ENCODE measurements at regions not wholly inside any gene's neighbourhood (a gene's known extent, or its start where the extent isn't known, plus 50 kb on each side); places are given as distances from the start of the nearest gene placed in this dataset.

DNA sequence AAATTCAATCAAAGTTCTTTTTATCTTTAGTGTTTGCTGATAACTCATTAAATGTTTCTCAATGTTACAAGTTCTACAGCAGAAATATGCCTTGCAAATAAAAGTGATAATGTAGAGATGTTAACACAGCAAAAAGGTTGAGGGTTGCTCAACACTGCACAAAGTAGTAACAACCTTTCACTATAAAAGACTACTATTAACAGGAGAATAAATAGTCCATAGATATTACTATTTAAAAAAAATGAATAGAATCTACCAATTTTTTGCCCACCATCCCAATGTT is 378.1 kb downstream of the RBM43 start (continued):
- TF ChIP-seq, protein P1, sequence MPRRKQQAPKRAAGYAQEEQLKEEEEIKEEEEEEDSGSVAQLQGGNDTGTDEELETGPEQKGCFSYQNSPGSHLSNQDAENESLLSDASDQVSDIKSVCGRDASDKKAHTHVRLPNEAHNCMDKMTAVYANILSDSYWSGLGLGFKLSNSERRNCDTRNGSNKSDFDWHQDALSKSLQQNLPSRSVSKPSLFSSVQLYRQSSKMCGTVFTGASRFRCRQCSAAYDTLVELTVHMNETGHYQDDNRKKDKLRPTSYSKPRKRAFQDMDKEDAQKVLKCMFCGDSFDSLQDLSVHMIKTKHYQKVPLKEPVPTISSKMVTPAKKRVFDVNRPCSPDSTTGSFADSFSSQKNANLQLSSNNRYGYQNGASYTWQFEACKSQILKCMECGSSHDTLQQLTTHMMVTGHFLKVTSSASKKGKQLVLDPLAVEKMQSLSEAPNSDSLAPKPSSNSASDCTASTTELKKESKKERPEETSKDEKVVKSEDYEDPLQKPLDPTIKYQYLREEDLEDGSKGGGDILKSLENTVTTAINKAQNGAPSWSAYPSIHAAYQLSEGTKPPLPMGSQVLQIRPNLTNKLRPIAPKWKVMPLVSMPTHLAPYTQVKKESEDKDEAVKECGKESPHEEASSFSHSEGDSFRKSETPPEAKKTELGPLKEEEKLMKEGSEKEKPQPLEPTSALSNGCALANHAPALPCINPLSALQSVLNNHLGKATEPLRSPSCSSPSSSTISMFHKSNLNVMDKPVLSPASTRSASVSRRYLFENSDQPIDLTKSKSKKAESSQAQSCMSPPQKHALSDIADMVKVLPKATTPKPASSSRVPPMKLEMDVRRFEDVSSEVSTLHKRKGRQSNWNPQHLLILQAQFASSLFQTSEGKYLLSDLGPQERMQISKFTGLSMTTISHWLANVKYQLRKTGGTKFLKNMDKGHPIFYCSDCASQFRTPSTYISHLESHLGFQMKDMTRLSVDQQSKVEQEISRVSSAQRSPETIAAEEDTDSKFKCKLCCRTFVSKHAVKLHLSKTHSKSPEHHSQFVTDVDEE (CRISPR knock-in tag; IDR thresholded peaks at IDR 0.05): no peak
- TF ChIP-seq ZNF565 (CRISPR knock-in tag; conservative IDR thresholded peaks at IDR 0.05; ENCODE audit: low read depth) (no peak), ZC3H10 (CRISPR knock-in tag; IDR thresholded peaks at IDR 0.05) (no peak), ISL1 (CRISPR knock-in tag; IDR thresholded peaks at IDR 0.05) (no peak), GLIS3 (CRISPR knock-in tag; IDR thresholded peaks at IDR 0.05) (no peak)

GRCh38 chr2:150882751-150883612 is 378.7 kb downstream of the RBM43 start:
- ATAC-seq: no peak
- TF ChIP-seq PPARA (CRISPR knock-in tag; IDR thresholded peaks at IDR 0.05; ENCODE audit: borderline replicate concordance) (no peak), ZC3H10 (CRISPR knock-in tag; IDR thresholded peaks at IDR 0.05) (no peak), SNAI2 (CRISPR knock-in tag; IDR thresholded peaks at IDR 0.05) (no peak), CREB5 (CRISPR knock-in tag; IDR thresholded peaks at IDR 0.05; ENCODE audit: low read depth) (no peak), ZNF8 (CRISPR knock-in tag; IDR thresholded peaks at IDR 0.05) (no peak), TCF4 (CRISPR knock-in tag; IDR thresholded peaks at IDR 0.05; ENCODE audit: borderline replicate concordance) (no peak), GLIS3 (CRISPR knock-in tag; IDR thresholded peaks at IDR 0.05) (no peak), CSDC2 (CRISPR knock-in tag; IDR thresholded peaks at IDR 0.05) (no peak), ESRRG (CRISPR knock-in tag; IDR thresholded peaks at IDR 0.05) (no peak), ISL1 (CRISPR knock-in tag; IDR thresholded peaks at IDR 0.05) (no peak), ZFP3 (CRISPR knock-in tag; IDR thresholded peaks at IDR 0.05) (no peak)
- TF ChIP-seq, protein P2, sequence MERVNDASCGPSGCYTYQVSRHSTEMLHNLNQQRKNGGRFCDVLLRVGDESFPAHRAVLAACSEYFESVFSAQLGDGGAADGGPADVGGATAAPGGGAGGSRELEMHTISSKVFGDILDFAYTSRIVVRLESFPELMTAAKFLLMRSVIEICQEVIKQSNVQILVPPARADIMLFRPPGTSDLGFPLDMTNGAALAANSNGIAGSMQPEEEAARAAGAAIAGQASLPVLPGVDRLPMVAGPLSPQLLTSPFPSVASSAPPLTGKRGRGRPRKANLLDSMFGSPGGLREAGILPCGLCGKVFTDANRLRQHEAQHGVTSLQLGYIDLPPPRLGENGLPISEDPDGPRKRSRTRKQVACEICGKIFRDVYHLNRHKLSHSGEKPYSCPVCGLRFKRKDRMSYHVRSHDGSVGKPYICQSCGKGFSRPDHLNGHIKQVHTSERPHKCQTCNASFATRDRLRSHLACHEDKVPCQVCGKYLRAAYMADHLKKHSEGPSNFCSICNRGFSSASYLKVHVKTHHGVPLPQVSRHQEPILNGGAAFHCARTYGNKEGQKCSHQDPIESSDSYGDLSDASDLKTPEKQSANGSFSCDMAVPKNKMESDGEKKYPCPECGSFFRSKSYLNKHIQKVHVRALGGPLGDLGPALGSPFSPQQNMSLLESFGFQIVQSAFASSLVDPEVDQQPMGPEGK (CRISPR knock-in tag; IDR thresholded peaks at IDR 0.05; ENCODE audit: borderline replicate concordance): no peak
- TF ChIP-seq, protein P3, sequence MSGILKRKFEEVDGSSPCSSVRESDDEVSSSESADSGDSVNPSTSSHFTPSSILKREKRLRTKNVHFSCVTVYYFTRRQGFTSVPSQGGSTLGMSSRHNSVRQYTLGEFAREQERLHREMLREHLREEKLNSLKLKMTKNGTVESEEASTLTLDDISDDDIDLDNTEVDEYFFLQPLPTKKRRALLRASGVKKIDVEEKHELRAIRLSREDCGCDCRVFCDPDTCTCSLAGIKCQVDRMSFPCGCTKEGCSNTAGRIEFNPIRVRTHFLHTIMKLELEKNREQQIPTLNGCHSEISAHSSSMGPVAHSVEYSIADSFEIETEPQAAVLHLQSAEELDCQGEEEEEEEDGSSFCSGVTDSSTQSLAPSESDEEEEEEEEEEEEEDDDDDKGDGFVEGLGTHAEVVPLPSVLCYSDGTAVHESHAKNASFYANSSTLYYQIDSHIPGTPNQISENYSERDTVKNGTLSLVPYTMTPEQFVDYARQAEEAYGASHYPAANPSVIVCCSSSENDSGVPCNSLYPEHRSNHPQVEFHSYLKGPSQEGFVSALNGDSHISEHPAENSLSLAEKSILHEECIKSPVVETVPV (CRISPR knock-in tag; IDR thresholded peaks at IDR 0.05): no peak
- TF ChIP-seq, protein P1 (CRISPR knock-in tag; IDR thresholded peaks at IDR 0.05): no peak

DNA sequence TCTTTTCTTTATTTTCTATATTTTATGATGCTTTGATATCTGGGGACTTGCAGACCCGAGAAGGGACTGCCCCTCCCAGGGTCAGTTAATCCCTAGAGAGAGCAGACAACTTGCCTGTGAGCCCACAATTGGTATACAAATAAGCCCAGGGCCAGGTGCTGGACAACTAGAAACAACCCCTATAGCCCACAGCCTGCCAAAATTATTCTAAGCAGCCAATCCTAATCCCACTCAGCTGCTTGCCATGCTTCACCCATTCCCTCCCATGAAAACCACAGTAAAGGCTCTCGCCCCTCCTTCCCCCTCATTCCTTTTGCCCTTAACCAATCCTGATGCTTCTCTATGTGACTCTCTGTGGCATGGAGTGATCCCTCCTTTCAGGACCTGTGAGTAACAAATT is 380.7 kb downstream of the RBM43 start:
- ATAC-seq: no peak
- no peak for TF ChIP-seq ZNF70 (CRISPR knock-in tag; IDR thresholded peaks at IDR 0.05)
- TF ChIP-seq GLIS3 (CRISPR knock-in tag; IDR thresholded peaks at IDR 0.05): no peak
- no peak for TF ChIP-seq ISL1 (CRISPR knock-in tag; IDR thresholded peaks at IDR 0.05)
- no peak for TF ChIP-seq CREB5 (CRISPR knock-in tag; IDR thresholded peaks at IDR 0.05; ENCODE audit: low read depth)
- no peak for TF ChIP-seq SNAI2 (CRISPR knock-in tag; IDR thresholded peaks at IDR 0.05)
- TF ChIP-seq, protein P3 (CRISPR knock-in tag; IDR thresholded peaks at IDR 0.05): no peak
- TF ChIP-seq, protein P1 (CRISPR knock-in tag; IDR thresholded peaks at IDR 0.05): no peak
- TF ChIP-seq BACH2 (CRISPR knock-in tag; IDR thresholded peaks at IDR 0.05; ENCODE audit: borderline replicate concordance): no peak
- TF ChIP-seq ESRRG (CRISPR knock-in tag; IDR thresholded peaks at IDR 0.05): no peak
- no peak for TF ChIP-seq PPARA (CRISPR knock-in tag; IDR thresholded peaks at IDR 0.05; ENCODE audit: borderline replicate concordance)
